ENCODE measurements at regions not wholly inside any gene's neighbourhood (a gene's known extent, or its start where the extent isn't known, plus 50 kb on each side); places are given as distances from the start of the nearest gene placed in this dataset.

GRCh38 chr6:40039042-40039441 is 104.8 kb upstream of the MOCS1 start:
- no peak for TF ChIP-seq CTCF (IDR thresholded peaks at IDR 0.05; ENCODE audit: low read depth, low read length)

GRCh38 chr6:40038626-40039025 is 104.4 kb upstream of the MOCS1 start:
- TF ChIP-seq CTCF (IDR thresholded peaks at IDR 0.05; ENCODE audit: low read depth, low read length), result no peak
- no peak for DNase-seq (ENCODE audit: extremely low read depth, low read depth)

More at GRCh38 chr6:40039042-40039441, 104.8 kb upstream of the MOCS1 start:
- no peak for DNase-seq (ENCODE audit: extremely low read depth, low read depth)

GRCh38 chr6:40037271-40037670 is 103.0 kb upstream of the MOCS1 start:
- no peak for DNase-seq (ENCODE audit: extremely low read depth, low read depth)
- TF ChIP-seq CTCF (IDR thresholded peaks at IDR 0.05; ENCODE audit: low read depth, low read length), result no peak

GRCh38 chr6:40036186-40036585 is 101.9 kb upstream of the MOCS1 start:
- DNase-seq (ENCODE audit: extremely low read depth, low read depth), result no peak
- TF ChIP-seq CTCF (IDR thresholded peaks at IDR 0.05; ENCODE audit: low read depth, low read length), result no peak

GRCh38 chr6:40028449-40028848 is 94.2 kb upstream of the MOCS1 start:
- no peak for TF ChIP-seq CTCF (IDR thresholded peaks at IDR 0.05; ENCODE audit: low read depth, low read length)
- no peak for DNase-seq (ENCODE audit: extremely low read depth, low read depth)

- DNase-seq (ENCODE audit: extremely low read depth, low read depth), result no peak
Measured at GRCh38 chr6:40022867-40023266, 88.6 kb upstream of the MOCS1 start.

GRCh38 chr6:40020166-40020565 is 85.9 kb upstream of the MOCS1 start:
- DNase-seq (ENCODE audit: extremely low read depth, low read depth), result no peak
- TF ChIP-seq CTCF (IDR thresholded peaks at IDR 0.05; ENCODE audit: low read depth, low read length), result no peak

More at GRCh38 chr6:40022867-40023266, 88.6 kb upstream of the MOCS1 start:
- TF ChIP-seq CTCF (IDR thresholded peaks at IDR 0.05; ENCODE audit: low read depth, low read length), result no peak
